GM21825 (cell line): ENCODE measurements at regions not wholly inside any gene's neighbourhood (a gene's known extent, or its start where the extent isn't known, plus 50 kb on each side); places are given as distances from the start of the nearest gene placed in this dataset.

ENCODE experiments used
- ATAC-seq: cut with Tn5 transposase; IDR thresholded peaks from one replicate; pipeline ENCODE4 v1.9.1; 2021; ENCODE audit warnings: mild to moderate bottlenecking, moderate library complexity; ENCODE audit not compliant: unreplicated experiment

- no peak for ATAC-seq
Measured at GRCh38 chr6:54632984-54633565, 213.5 kb upstream of the FAM83B start.

- ATAC-seq, result no peak
Measured at GRCh38 chr6:54633601-54634000, 213.0 kb upstream of the FAM83B start.

DNA sequence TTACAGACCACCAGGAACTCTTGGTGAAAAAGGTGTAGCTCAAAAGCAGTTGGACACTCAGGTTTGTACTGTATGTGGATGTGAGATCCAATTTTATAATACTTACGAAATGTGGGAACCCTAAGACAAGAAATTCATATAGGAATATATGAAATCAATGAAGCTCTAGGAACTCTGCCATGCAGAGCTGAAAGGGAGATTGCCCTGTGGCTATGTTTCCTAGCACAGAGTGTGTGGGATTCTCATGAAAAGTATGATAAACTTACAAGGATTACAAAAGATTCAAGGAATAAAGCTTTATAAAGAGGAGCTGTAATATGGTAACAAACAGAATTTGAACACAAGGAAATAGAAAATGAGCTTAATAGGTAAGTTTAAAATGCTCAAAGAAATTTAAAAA lies 205.7 kb upstream of the FAM83B start:
- ATAC-seq, result no peak

DNA sequence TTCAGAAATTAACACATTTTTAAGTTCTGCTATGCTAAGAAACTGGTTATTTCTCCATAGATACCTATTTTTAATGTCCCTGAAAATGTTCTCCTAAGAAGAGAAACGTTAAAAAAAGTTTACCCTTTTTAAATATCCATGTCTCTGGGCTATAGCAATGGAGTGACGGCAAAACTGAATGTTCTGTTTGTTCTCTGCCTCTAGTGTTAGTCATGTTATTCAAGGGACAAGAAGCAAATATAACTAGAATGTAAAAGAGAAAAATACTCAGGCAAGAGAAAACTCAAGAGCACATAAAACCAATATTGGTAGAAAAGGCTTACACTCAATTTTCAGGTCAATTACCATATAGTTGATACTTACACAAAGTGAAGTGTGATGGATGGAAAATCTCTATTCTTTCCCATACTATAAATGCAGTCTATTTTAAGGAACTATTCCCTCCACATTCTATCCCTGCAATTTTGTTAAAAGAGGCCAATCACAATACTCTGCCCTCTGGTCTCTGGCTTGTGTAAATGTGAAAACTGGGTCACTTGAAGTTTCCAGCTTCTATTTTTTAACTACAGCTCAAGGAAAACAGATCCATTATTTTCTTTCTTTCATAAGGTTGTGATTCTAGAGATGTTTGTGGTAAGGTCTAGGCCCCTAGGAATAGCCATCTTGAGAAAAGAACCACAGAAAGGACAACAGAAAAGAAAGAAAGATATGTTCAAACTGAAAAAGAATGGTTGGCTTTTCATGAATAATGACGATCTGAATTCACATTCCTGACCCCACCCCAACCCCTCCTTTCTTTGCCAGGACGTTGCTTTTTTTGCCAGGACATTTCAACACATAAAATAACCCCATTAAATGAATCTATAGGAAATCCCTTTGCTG lies 200.3 kb upstream of the FAM83B start:
- no peak for ATAC-seq

GRCh38 chr6:54646951-54647664 lies 199.5 kb upstream of the FAM83B start:
- no peak for ATAC-seq

- no peak for ATAC-seq
Measured at GRCh38 chr6:54654381-54654780, 192.2 kb upstream of the FAM83B start.

DNA sequence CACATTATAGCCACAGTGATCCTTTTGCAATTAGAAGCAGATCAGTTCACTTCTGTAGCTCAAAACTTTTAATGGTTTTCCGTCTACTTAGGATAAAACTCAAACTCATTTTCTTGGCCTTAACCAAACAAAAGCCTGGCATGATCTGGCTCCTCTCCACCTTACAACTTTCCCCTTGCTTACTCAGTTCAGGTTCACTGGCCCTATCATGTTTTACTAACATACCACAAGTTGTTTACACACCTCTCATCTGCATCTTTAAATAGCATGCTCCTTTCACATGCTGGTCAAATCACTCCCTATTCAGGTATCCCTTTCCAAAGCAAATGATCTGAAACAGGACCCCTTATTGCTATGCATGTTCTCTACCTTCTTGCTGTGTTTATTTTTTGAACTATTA lies 191.4 kb upstream of the FAM83B start:
- no peak for ATAC-seq

DNA sequence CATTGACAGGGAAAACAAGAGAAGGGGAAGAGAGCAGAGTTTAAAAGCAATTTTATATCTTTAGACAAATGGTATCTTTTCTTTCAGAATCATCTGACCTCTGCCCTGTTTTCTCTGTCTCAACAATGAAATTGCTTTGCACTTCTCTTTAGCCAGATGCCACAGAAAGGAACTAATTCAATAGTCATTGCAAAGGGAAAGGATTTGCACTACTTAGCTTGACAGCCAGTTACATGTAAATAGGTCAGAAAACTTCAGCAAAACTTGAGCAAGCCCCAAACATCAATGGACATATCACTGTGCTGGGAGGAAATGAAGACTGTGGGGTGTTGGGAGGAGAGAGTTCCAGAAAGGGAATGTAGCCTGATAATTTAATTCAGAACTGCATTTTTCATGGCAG lies 181.3 kb upstream of the FAM83B start:
- no peak for ATAC-seq

DNA sequence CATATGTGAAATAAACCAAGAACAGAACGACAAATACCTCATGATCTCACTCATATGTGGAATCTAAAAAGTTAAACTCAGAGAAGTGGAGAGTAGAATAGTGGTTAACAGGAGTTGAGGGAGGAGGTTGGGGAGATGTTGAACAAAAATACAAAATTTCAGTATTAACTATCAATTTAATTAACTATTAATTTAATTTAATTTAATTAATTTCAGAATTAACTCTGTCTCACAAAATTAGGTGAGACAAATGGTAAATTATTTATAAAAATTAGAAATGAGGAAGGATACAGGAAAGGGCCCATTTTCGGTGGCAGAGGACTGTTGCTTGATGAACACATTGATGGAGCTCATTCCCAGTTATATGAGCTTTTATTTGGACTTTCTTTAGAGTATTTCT lies 166.0 kb upstream of the FAM83B start:
- ATAC-seq, result no peak

- ATAC-seq, result no peak
Measured at GRCh38 chr6:54681267-54681666, 165.3 kb upstream of the FAM83B start.

DNA sequence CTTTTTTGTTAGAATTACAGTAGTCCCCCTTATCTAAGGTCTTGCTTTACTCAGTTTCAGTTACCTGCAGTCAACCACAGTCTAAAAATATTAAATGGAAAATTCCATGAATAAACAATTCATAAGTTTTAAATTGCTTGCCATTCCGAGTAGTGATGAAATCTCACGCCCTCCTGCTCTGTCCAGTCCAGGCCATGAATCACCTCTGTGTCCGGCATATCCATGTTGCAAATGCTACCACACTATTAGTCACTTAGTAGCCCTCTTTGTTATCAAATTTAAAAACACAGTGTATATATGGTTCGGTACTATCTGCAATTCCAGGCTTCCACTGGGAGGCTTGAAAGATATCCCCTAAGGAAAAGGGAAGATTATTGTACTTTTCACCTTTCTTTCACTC lies 164.6 kb upstream of the FAM83B start:
- ATAC-seq, result no peak

- no peak for ATAC-seq
Measured at GRCh38 chr6:54689620-54690019, 157.0 kb upstream of the FAM83B start.

- ATAC-seq, result no peak
Measured at GRCh38 chr6:54690596-54690995, 156.0 kb upstream of the FAM83B start.

DNA sequence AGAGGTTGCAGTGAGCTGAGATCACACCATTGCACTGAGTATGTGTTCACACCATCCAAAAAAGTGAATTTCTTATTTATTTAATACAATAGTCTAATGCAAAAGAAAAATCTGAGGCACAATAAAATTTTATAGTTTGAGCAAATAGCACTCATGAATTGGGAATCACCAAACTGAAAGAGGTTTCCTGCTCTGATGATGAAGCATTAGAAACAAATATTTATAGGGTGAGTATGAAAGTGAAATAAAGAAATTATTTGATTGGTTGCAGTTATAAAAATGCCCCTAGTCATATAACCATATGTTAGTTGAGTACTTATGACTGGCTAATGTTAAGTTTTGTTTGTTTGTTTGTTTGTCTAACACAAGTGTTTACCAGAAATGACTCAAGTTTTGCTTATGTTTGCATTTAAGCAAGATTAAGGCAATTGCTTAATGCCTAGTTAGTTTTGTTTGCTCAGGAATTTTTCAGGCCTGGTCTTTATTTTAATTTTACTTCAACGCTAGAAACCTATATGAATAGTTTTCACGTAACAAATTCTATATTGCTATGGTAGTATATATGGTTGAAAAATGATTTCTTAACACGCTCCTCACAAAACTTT lies 151.5 kb upstream of the FAM83B start:
- ATAC-seq, result no peak

GRCh38 chr6:54695815-54696214 lies 150.8 kb upstream of the FAM83B start:
- ATAC-seq, result no peak

- ATAC-seq, result no peak
Measured at GRCh38 chr6:54697424-54697823, 149.1 kb upstream of the FAM83B start.

GRCh38 chr6:54698974-54699373 lies 147.6 kb upstream of the FAM83B start:
- ATAC-seq, result no peak

- ATAC-seq, result no peak
Measured at GRCh38 chr6:54700158-54700557, 146.4 kb upstream of the FAM83B start.

DNA sequence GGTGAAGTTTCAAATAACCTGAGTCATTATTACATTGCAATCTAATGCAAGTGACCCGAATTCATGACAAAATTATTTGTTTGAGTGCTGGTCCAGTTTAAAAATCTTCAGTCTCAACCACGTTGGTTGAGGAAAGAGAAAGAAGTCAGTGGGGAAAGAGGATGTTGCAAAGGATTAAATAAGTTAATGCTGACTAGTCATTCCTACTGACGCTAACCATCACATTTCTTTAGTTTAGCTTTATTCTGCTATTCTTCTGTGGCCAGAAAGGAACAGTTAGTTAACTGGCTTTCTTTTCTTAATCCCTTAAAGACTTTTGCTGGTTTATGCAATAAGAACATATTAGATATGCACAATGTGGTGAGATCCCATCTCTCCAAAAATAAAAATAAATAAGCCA lies 143.8 kb upstream of the FAM83B start:
- no peak for ATAC-seq

- no peak for ATAC-seq
Measured at GRCh38 chr6:54706391-54706790, 140.2 kb upstream of the FAM83B start.

- ATAC-seq, result no peak
Measured at GRCh38 chr6:54706844-54707605, 139.5 kb upstream of the FAM83B start.
